Esophagus squamous epithelium (tissue), 4 donors: ENCODE measurements at regions not wholly inside any gene's neighbourhood (a gene's known extent, or its start where the extent isn't known, plus 50 kb on each side); places are given as distances from the start of the nearest gene placed in this dataset.

ENCODE experiments used
- POLR2A ChIP-seq, 4 donors: fragments of 450-650 bp; IDR thresholded peaks; one replicate each; pipeline ENCODE4 v1.6.1; 2017; ENCODE audit warnings: antibody characterized with exemption in 4 of 4, mild to moderate bottlenecking in 4 of 4, moderate library complexity in 3 of 4
- TF ChIP-seq, protein P1 (sequence below), 6 experiments: fragments of 450-650 bp in 4 of 6; fragments of 200-600 bp in 2 of 6; sonication (generic) in 2 of 6; IDR thresholded peaks; one replicate each; pipeline ENCODE4 v1.5.1; 2016 to 2019; ENCODE audit warnings: antibody characterized with exemption in 6 of 6, mild to moderate bottlenecking in 4 of 6, moderate library complexity in 4 of 6

DNA sequence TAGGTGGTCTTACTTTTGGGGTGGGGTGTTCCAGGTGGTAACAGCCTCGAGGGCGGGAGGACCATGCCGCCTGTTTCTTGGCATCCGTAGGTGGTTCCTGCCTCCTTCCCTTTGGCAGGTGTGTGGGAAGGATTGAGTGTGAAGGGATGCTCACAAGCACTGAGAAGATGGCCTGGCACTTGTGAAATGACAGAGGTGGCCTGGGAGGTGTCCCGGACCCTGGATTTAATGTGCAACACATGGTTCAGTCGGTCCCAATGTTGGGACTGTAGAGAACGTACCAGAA is 165.8 kb upstream of the FOXF1 start:
- TF ChIP-seq, protein P1, sequence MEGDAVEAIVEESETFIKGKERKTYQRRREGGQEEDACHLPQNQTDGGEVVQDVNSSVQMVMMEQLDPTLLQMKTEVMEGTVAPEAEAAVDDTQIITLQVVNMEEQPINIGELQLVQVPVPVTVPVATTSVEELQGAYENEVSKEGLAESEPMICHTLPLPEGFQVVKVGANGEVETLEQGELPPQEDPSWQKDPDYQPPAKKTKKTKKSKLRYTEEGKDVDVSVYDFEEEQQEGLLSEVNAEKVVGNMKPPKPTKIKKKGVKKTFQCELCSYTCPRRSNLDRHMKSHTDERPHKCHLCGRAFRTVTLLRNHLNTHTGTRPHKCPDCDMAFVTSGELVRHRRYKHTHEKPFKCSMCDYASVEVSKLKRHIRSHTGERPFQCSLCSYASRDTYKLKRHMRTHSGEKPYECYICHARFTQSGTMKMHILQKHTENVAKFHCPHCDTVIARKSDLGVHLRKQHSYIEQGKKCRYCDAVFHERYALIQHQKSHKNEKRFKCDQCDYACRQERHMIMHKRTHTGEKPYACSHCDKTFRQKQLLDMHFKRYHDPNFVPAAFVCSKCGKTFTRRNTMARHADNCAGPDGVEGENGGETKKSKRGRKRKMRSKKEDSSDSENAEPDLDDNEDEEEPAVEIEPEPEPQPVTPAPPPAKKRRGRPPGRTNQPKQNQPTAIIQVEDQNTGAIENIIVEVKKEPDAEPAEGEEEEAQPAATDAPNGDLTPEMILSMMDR (IDR thresholded peaks at IDR 0.05): no peak
- no peak for TF ChIP-seq POLR2A (IDR thresholded peaks at IDR 0.05)
